GM18517 (cell line): ENCODE measurements at regions not wholly inside any gene's neighbourhood (a gene's known extent, or its start where the extent isn't known, plus 50 kb on each side); places are given as distances from the start of the nearest gene placed in this dataset.
A peak's percentile ranks its signal among the peaks of the same experiment; 100 is the strongest.
"Not testable (repeated sequence)": the region's sequence is repeated elsewhere in the genome, so short reads cannot be mapped to it uniquely, and the experiment has no call there.

ENCODE experiments used
- ATAC-seq: cut with Tn5 transposase; IDR thresholded peaks from one replicate; pipeline ENCODE4 v1.9.1; 2021; ENCODE audit warnings: mild to moderate bottlenecking, moderate library complexity; ENCODE audit not compliant: unreplicated experiment

DNA sequence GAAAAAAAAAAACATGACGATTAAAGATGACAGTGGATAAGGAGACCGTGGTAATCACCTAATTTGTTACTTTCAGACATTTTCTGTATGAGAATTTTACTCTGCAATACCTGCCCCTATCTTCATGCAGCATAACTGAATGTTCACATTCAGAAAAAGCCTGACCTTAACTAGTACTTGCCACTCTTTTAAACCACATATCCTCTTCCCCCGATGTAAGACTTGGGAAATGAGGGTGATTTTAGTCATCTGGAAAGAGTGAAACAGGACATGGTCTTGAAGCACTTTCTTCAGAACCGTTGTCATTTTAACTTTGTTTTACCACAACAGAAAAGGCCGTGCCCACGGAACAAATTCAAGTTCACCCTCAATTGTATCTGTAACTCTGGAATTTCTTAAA, 318.5 kb downstream of the BCL2L11 start:
- ATAC-seq = not testable (repeated sequence)

GRCh38 chr2:111441614-111442013, 320.9 kb downstream of the BCL2L11 start:
- not testable (repeated sequence) for ATAC-seq

- not testable (repeated sequence) for ATAC-seq
Observed at GRCh38 chr2:111442767-111443454, 322.2 kb downstream of the BCL2L11 start.

DNA sequence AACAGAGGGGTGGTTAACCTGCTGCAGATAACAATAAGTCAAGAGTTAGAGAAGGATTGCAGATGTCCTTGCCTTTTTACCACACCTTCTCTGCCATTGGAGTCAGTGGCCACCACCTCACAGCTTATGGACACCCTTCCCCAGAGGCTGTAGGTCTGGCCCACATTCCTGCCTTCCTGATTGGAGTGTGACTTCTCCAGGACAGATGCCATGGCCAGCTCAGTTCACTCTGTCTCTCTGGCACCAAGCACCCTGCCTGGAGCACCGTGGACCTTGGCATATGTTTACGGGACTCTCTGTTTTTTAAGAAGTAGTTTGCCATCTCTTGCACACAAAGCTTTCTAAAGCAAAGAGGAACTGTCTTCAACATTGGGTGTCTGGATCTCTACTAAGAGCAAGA, 323.8 kb downstream of the BCL2L11 start:
- ATAC-seq = not testable (repeated sequence)

GRCh38 chr2:111445191-111445929, 324.6 kb downstream of the BCL2L11 start:
- ATAC-seq = not testable (repeated sequence)

GRCh38 chr2:111445941-111446340, 325.2 kb downstream of the BCL2L11 start:
- not testable (repeated sequence) for ATAC-seq

DNA sequence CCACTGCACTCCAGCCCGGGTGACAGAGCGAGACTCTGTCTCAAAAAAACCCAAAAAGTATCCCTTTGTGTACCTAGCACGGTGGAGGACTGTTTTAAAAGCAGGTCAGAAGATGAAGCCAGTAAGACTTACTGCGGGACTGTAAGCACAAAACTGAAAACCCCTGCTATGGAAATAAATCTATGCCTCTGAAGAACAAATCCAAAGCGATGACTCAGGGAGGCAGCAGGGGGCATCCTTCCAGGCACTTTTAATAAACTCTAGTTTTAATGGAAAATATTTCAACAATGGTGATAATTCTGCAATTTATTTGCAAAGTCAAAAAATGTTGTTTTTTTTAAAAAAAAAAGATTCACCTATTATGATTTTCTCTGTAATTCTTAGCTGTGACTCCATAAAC, 326.8 kb downstream of the BCL2L11 start:
- not testable (repeated sequence) for ATAC-seq

DNA sequence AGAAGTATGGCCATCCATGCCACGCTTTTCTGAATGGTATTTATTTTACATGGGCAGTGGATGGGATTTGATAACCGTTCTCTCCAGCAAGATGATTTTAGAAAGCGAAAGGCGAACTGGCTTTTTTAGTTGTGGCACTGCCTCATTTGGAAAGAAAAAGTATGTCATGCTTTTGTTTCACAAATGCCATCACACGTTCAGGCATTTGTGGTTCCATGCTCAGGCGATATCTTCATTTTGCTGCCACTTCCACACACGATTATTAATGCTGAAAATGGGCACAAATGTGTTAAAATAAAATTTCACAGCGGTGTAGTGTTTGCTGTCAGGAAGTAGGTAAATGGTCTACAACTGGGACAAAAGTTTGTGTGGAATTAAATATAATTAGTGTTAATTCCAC, 328.1 kb downstream of the BCL2L11 start:
- not testable (repeated sequence) for ATAC-seq

DNA sequence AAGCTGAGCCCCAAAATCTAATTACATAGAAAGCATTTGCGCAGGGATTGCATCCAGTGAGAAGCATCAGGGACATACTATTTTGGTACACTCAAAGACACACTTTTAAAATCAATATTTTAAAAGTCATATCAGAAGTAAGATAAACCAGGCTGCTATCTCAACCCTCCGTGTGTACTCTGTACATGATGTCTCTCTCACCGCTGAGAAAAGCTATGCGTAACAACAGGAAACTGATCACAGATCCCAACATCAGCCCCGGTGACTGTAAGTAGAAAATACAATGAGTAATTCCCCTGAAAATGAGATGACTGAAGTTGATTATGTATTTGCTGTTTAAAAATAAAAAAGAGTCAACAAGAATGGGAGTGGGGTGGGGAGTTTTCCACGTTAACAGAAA, 329.8 kb downstream of the BCL2L11 start:
- not testable (repeated sequence) for ATAC-seq

- peak; percentile 21 for ATAC-seq
Observed at GRCh38 chr2:111451692-111452199, 331.0 kb downstream of the BCL2L11 start.

DNA sequence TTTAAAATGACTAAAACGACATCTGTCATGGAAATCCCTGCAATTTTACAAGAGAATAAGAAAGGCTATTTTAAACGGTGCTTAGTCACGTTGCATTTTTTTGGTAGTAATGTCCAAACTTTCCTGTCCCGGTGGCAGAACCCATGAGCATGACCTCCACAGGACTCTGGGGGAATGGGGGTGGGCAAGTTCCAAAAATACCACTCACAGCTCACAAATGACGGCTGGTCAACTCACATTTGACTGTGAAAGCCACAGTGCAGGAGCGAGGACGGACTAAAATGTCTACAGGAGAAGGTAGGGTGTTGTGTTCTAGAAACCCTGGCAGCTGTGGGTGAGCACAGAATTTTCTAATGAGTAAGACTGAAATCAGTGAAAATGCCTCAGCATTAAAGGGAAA, 331.5 kb downstream of the BCL2L11 start:
- peak; percentile 67 for ATAC-seq

GRCh38 chr2:111453308-111453707, 332.6 kb downstream of the BCL2L11 start:
- not testable (repeated sequence) for ATAC-seq

GRCh38 chr2:111453816-111454215, 333.1 kb downstream of the BCL2L11 start:
- ATAC-seq = not testable (repeated sequence)

DNA sequence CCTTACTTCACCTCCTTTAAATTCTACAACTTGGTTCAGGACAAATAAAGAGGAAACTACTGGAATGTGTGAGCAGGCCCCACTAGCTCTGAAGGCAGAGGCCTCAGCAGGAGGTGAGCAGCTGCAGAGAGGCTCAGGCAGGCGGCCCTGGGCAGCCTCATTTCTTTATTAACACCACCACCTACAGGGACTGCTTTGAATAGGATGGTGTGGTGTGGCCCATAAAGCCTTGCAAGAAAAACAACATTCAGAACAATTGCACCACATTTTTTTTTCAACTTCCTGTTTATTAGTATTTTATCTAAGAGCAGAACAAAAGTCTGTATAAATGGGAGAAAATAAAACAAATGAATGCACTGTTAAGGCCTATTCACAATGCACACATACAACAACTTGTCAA, 333.7 kb downstream of the BCL2L11 start:
- peak; percentile 67 for ATAC-seq

GRCh38 chr2:111455016-111456015, 334.6 kb downstream of the BCL2L11 start:
- not testable (repeated sequence) for ATAC-seq

GRCh38 chr2:111457191-111457590, 336.5 kb downstream of the BCL2L11 start:
- ATAC-seq = not testable (repeated sequence)

- not testable (repeated sequence) for ATAC-seq
Observed at GRCh38 chr2:111460901-111461300, 340.2 kb downstream of the BCL2L11 start.

GRCh38 chr2:111461831-111462230, 341.1 kb downstream of the BCL2L11 start:
- ATAC-seq = not testable (repeated sequence)

DNA sequence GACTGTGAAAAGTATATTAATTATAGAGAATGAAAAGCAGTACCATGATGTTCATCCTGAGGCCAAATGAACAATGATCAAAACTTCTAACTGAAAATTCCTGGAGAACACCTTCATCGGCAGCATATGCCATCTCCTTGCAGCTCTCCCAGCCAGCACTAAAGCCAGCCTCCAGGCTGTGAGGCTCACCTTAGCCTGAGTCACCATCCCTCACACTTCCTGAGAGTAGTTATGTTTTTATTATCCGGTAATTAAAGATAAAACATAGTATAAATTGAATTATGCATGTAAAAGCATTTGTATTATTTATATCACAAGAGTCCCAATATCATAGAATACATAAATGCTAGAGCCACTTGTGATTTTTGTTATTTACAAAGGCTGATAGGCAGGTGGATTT, 341.9 kb downstream of the BCL2L11 start:
- ATAC-seq = not testable (repeated sequence)

GRCh38 chr2:111463238-111463848, 342.6 kb downstream of the BCL2L11 start:
- ATAC-seq = not testable (repeated sequence)
